Gastrocnemius medialis (tissue), 4 donors: ENCODE measurements at regions not wholly inside any gene's neighbourhood (a gene's known extent, or its start where the extent isn't known, plus 50 kb on each side); places are given as distances from the start of the nearest gene placed in this dataset.

Experiments used
- ATAC-seq, 2 donors: fragments of 150-250 bp; one replicate each; pipeline ENCODE4 v1.9.1; 2016
- DNase-seq, 2 donors: peaks; one replicate each; pipeline ENCODE4 v3.0.0-alpha.2; 2019
- H3K27ac ChIP-seq, 4 donors: fragments of 200-600 bp; sonication (generic); 1 replicate in 1 of 4; 2 replicates in 3 of 4; pipeline ENCODE4 v1.5.1; 2016 to 2018; ENCODE audit warnings: mild to moderate bottlenecking in 2 of 4, moderate library complexity in 1 of 4
- H3K27me3 ChIP-seq, 3 donors: fragments of 200-600 bp; sonication (generic) in 2 of 3; 1 replicate in 1 of 3; 2 replicates in 2 of 3; pipeline versions ENCODE4 v1.5.1 to v1.6.0; 2016 to 2019; ENCODE audit warnings: mild to moderate bottlenecking in 1 of 3, moderate library complexity in 1 of 3
- H3K36me3 ChIP-seq, 2 donors: fragments of 200-600 bp; sonication (generic) in 1 of 2; one replicate each; pipeline ENCODE4 v1.5.1; 2017 to 2018
- H3K4me1 ChIP-seq, 2 donors: fragments of 200-600 bp; sonication (generic) in 1 of 2; one replicate each; pipeline ENCODE4 v1.5.1; 2016 to 2017; ENCODE audit warnings: mild to moderate bottlenecking in 2 of 2
- H3K4me3 ChIP-seq, 4 donors: fragments of 200-600 bp; sonication (generic) in 3 of 4; 1 replicate in 1 of 4; 2 replicates in 3 of 4; pipeline ENCODE4 v1.5.1; 2016 to 2019; ENCODE audit warnings: mild to moderate bottlenecking in 2 of 4
- H3K9me3 ChIP-seq, 3 donors: fragments of 200-600 bp; sonication (generic) in 2 of 3; 1 replicate in 1 of 3; 2 replicates in 2 of 3; pipeline ENCODE4 v1.5.1; 2016 to 2019
- CTCF ChIP-seq, 5 experiments: fragments of 450-650 bp in 3 of 5; fragments of 200-600 bp in 2 of 5; sonication (generic) in 2 of 5; IDR thresholded peaks in 4 of 5; conservative IDR thresholded peaks in 1 of 5; 1 replicate in 4 of 5; 2 replicates in 1 of 5; pipeline ENCODE4 v1.5.1; 2016 to 2019; ENCODE audit warnings: antibody characterized with exemption in 5 of 5, mild to moderate bottlenecking in 3 of 5, moderate library complexity in 3 of 5
- POLR2A ChIP-seq, 2 donors: fragments of 450-650 bp; IDR thresholded peaks; one replicate each; pipeline ENCODE4 v1.6.1; 2017; ENCODE audit warnings: antibody characterized with exemption in 2 of 2, mild to moderate bottlenecking in 2 of 2, moderate library complexity in 2 of 2
- in situ Hi-C, 4 donors: fragments of 200-750 bp; cut with MboI; loops; one replicate each; pipeline versions ENCODE4 v1.15.0 to v1.8.0; 2017; ENCODE audit warnings: low sequenced_read_pairs in 4 of 4
- intact Hi-C: fragments of 100-400 bp; cut with DNase I; formaldehyde crosslinking; loops from one replicate; pipeline ENCODE4 v1.15.1; 2023; ENCODE audit warnings: low total_unique reads

GRCh38 chr7:27346531-27347275 is 104.1 kb downstream of the EVX1 start:
- Histone ChIP-seq H3K36me3 (no peaks in the 10 kb centered on the region), H3K27me3 (no peaks in the 10 kb centered on the region), H3K9me3 (no peaks in the 10 kb centered on the region), H3K27ac (no peak overlapping the region), H3K4me3 (no peak overlapping the region), H3K4me1 (no peaks in the 10 kb centered on the region)
- DNase-seq (peak in 1 of 2 donors; percentile 12), ATAC-seq (no peak)
- TF ChIP-seq POLR2A (IDR thresholded peaks at IDR 0.05): no peak
- no peak for TF ChIP-seq CTCF (IDR thresholded peaks at IDR 0.05 in 4 of 5, conservative IDR thresholded peaks at IDR 0.05 in 1 of 5)
- in situ Hi-C loops (no loop called here), intact Hi-C loops (no loop called here)

- H3K27me3 ChIP-seq: no peaks in the 10 kb centered on the region
- no peak overlapping the region for H3K27ac ChIP-seq
- DNase-seq (no peak), ATAC-seq (no peak)
- intact Hi-C loops (no loop called here), in situ Hi-C loops (no loop called here)
- TF ChIP-seq POLR2A (IDR thresholded peaks at IDR 0.05): no peak
- no peak for TF ChIP-seq CTCF (IDR thresholded peaks at IDR 0.05 in 4 of 5, conservative IDR thresholded peaks at IDR 0.05 in 1 of 5)
- H3K9me3 ChIP-seq: no peaks in the 10 kb centered on the region
- no peak overlapping the region for H3K4me3 ChIP-seq
- H3K4me1 ChIP-seq: no peaks in the 10 kb centered on the region
- no peaks in the 10 kb centered on the region for H3K36me3 ChIP-seq
Observed at GRCh38 chr7:27347276-27347640, 104.7 kb downstream of the EVX1 start.

- in situ Hi-C loops (no loop called here), intact Hi-C loops (no loop called here)
- Histone ChIP-seq H3K36me3 (no peaks in the 10 kb centered on the region), H3K27me3 (no peaks in the 10 kb centered on the region), H3K9me3 (no peaks in the 10 kb centered on the region), H3K27ac (no peak overlapping the region), H3K4me3 (no peak overlapping the region), H3K4me1 (no peaks in the 10 kb centered on the region)
- no peak for ATAC-seq
- no peak for TF ChIP-seq POLR2A (IDR thresholded peaks at IDR 0.05)
- TF ChIP-seq CTCF (IDR thresholded peaks at IDR 0.05 in 4 of 5, conservative IDR thresholded peaks at IDR 0.05 in 1 of 5): no peak
- no peak for DNase-seq
Observed at GRCh38 chr7:27349621-27350020, 107.0 kb downstream of the EVX1 start.

GRCh38 chr7:27351137-27351536 is 108.5 kb downstream of the EVX1 start:
- intact Hi-C loops (no loop called here), in situ Hi-C loops (no loop called here)
- DNase-seq: no peak
- H3K27me3 ChIP-seq: no peaks in the 10 kb centered on the region
- H3K4me1 ChIP-seq: no peaks in the 10 kb centered on the region
- TF ChIP-seq CTCF (IDR thresholded peaks at IDR 0.05 in 4 of 5, conservative IDR thresholded peaks at IDR 0.05 in 1 of 5) (no peak), POLR2A (IDR thresholded peaks at IDR 0.05) (no peak)
- no peaks in the 10 kb centered on the region for H3K36me3 ChIP-seq
- H3K27ac ChIP-seq: no peak overlapping the region
- no peak overlapping the region for H3K4me3 ChIP-seq
- no peak for ATAC-seq
- no peaks in the 10 kb centered on the region for H3K9me3 ChIP-seq

- no peak for ATAC-seq
- H3K27ac ChIP-seq: no peak overlapping the region
- in situ Hi-C loops: no loop called here
- H3K27me3 ChIP-seq: peaks cover 0 to 2% (median 0%) of the 10 kb centered on the region in 3 donors
- no peaks in the 10 kb centered on the region for H3K4me1 ChIP-seq
- H3K36me3 ChIP-seq: no peaks in the 10 kb centered on the region
- DNase-seq: no peak
- H3K9me3 ChIP-seq: no peaks in the 10 kb centered on the region
- TF ChIP-seq POLR2A (IDR thresholded peaks at IDR 0.05): no peak
- TF ChIP-seq CTCF (IDR thresholded peaks at IDR 0.05 in 4 of 5, conservative IDR thresholded peaks at IDR 0.05 in 1 of 5): no peak
- intact Hi-C loops: no loop called here
- H3K4me3 ChIP-seq: no peak overlapping the region
Observed at GRCh38 chr7:27351786-27352185, 109.2 kb downstream of the EVX1 start.
